Neural crest cell (in vitro differentiated cells): ENCODE measurements at regions not wholly inside any gene's neighbourhood (a gene's known extent, or its start where the extent isn't known, plus 50 kb on each side); places are given as distances from the start of the nearest gene placed in this dataset.
"Not testable (repeated sequence)": the region's sequence is repeated elsewhere in the genome, so short reads cannot be mapped to it uniquely, and the experiment has no call there.

Experiments
- DNase-seq: peaks from one replicate; pipeline ENCODE4 v3.0.0; 2021; ENCODE audit warnings: low read depth, mixed read lengths, low spot score
- H3K27ac Mint-ChIP-seq: one replicate; pipeline ENCODE4 v1.8.0; 2021; ENCODE audit warnings: mild to moderate bottlenecking, mixed read lengths; ENCODE audit not compliant: unreplicated experiment
- H3K27me3 Mint-ChIP-seq: 2 replicates; pipeline ENCODE4 v1.8.0; 2021; ENCODE audit warnings: low read depth, mild to moderate bottlenecking, mixed read lengths
- H3K36me3 Mint-ChIP-seq: 2 replicates; pipeline ENCODE4 v1.8.0; 2021; ENCODE audit warnings: low read depth, mild to moderate bottlenecking, mixed read lengths
- H3K4me1 Mint-ChIP-seq: 2 replicates; pipeline ENCODE4 v1.8.0; 2021; ENCODE audit warnings: mixed read lengths
- H3K4me3 Mint-ChIP-seq: one replicate; pipeline ENCODE4 v1.8.0; 2021; ENCODE audit warnings: mild to moderate bottlenecking, mixed read lengths
- H3K9me3 Mint-ChIP-seq: 2 replicates; pipeline ENCODE4 v1.8.0; 2021; ENCODE audit warnings: mixed read lengths
- CTCF ChIP-seq: fragments of 200-600 bp; sonication (generic); conservative IDR thresholded peaks from 2 replicates; pipeline ENCODE4 v1.5.0; 2021; ENCODE audit warnings: antibody characterized with exemption, mild to moderate bottlenecking

- Mint-ChIP-seq H3K4me1 (no peaks in the 10 kb centered on the region), H3K27ac (no peak overlapping the region), H3K4me3 (no peak overlapping the region), H3K36me3 (no peaks in the 10 kb centered on the region), H3K9me3 (no peaks in the 10 kb centered on the region), H3K27me3 (peaks cover 8% of the 10 kb centered on the region)
- no peak for DNase-seq
- TF ChIP-seq CTCF, result no peak
Measured at GRCh38 chr22:34416022-34416860, 496.0 kb upstream of the LARGE1 start.

- not testable (repeated sequence) for H3K9me3 Mint-ChIP-seq, H3K4me1 Mint-ChIP-seq, H3K4me3 Mint-ChIP-seq, H3K27ac Mint-ChIP-seq, DNase-seq, H3K36me3 Mint-ChIP-seq
- peaks cover 27% of the 10 kb centered on the region for H3K27me3 Mint-ChIP-seq
Measured at GRCh38 chr22:34422948-34423347, 502.7 kb upstream of the LARGE1 start.

DNA sequence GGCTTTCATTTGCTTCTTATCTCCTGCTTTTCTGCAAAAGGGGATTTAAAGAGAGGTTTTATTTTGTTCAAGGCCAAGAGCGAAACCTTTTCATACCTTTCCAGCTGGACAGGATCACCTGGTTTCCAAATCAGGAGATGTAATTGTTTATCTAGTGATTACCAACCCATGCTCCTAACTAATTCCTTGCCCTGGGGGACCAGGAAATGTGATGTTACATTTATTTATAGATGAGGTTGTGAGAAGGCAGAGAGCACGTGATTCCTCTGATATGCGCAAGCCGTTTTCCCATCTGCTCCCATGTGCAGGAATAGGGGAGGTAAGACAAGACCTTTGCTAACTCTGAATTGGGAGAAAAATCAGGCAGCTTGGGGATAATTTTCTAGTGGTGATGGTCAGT is 507.2 kb upstream of the LARGE1 start:
- no peak for TF ChIP-seq CTCF
- H3K9me3 Mint-ChIP-seq, result no peaks in the 10 kb centered on the region
- H3K4me1 Mint-ChIP-seq, result no peaks in the 10 kb centered on the region
- DNase-seq, result no peak
- no peak overlapping the region for H3K4me3 Mint-ChIP-seq
- no peak overlapping the region for H3K27ac Mint-ChIP-seq
- peaks cover 36% of the 10 kb centered on the region for H3K27me3 Mint-ChIP-seq
- no peaks in the 10 kb centered on the region for H3K36me3 Mint-ChIP-seq

GRCh38 chr22:34427841-34428240 is 507.6 kb upstream of the LARGE1 start:
- Mint-ChIP-seq H3K27me3 (peaks cover 34% of the 10 kb centered on the region), H3K36me3 (no peaks in the 10 kb centered on the region), H3K27ac (no peak overlapping the region), H3K4me1 (no peaks in the 10 kb centered on the region), H3K9me3 (no peaks in the 10 kb centered on the region), H3K4me3 (no peak overlapping the region)
- DNase-seq, result no peak
- TF ChIP-seq CTCF, result no peak

- TF ChIP-seq CTCF, result no peak
- DNase-seq, result no peak
- Mint-ChIP-seq H3K36me3 (no peaks in the 10 kb centered on the region), H3K27ac (no peak overlapping the region), H3K4me1 (no peaks in the 10 kb centered on the region), H3K4me3 (no peak overlapping the region), H3K27me3 (peaks cover 25% of the 10 kb centered on the region), H3K9me3 (no peaks in the 10 kb centered on the region)
Measured at GRCh38 chr22:34429314-34429713, 509.0 kb upstream of the LARGE1 start.

GRCh38 chr22:34430386-34430785 is 510.1 kb upstream of the LARGE1 start:
- H3K27me3 Mint-ChIP-seq, result peaks cover 22% of the 10 kb centered on the region
- H3K27ac Mint-ChIP-seq, result no peak overlapping the region
- H3K36me3 Mint-ChIP-seq, result no peaks in the 10 kb centered on the region
- DNase-seq, result no peak
- TF ChIP-seq CTCF, result no peak
- H3K4me3 Mint-ChIP-seq, result no peak overlapping the region
- H3K4me1 Mint-ChIP-seq, result no peaks in the 10 kb centered on the region
- no peaks in the 10 kb centered on the region for H3K9me3 Mint-ChIP-seq
